ENCODE measurements at regions not wholly inside any gene's neighbourhood (a gene's known extent, or its start where the extent isn't known, plus 50 kb on each side); places are given as distances from the start of the nearest gene placed in this dataset.
A peak's percentile ranks its signal among the peaks of the same experiment; 100 is the strongest.
"Not testable (repeated sequence)": the region's sequence is repeated elsewhere in the genome, so short reads cannot be mapped to it uniquely, and the experiment has no call there.

GRCh38 chr3:106421426-106421825, 552.6 kb upstream of the CBLB start:
- DNase-seq = no peak

- no peak for DNase-seq
These were observed 553.1 kb upstream of the CBLB start for GRCh38 chr3:106421909-106422308.

GRCh38 chr3:106423321-106424225, 554.8 kb upstream of the CBLB start:
- no peak for DNase-seq

- DNase-seq = no peak
These were observed 556.2 kb upstream of the CBLB start for GRCh38 chr3:106425026-106425425.

GRCh38 chr3:106425916-106426315, 557.1 kb upstream of the CBLB start:
- DNase-seq = no peak

- DNase-seq = no peak
These were observed 559.8 kb upstream of the CBLB start for GRCh38 chr3:106428565-106428994.

GRCh38 chr3:106431721-106432120, 562.9 kb upstream of the CBLB start:
- no peak for DNase-seq

GRCh38 chr3:106435899-106436453, 567.2 kb upstream of the CBLB start:
- no peak for DNase-seq

- DNase-seq = no peak
These were observed 570.1 kb upstream of the CBLB start for GRCh38 chr3:106438887-106439286.

GRCh38 chr3:106440672-106441071, 571.9 kb upstream of the CBLB start:
- DNase-seq = no peak

- no peak for DNase-seq
These were observed 577.5 kb upstream of the CBLB start for GRCh38 chr3:106446271-106446670.

- DNase-seq = no peak
These were observed 579.0 kb upstream of the CBLB start for GRCh38 chr3:106447723-106448301.

GRCh38 chr3:106448372-106448966, 579.7 kb upstream of the CBLB start:
- not testable (repeated sequence) for DNase-seq

- no peak for DNase-seq
These were observed 583.3 kb upstream of the CBLB start for GRCh38 chr3:106452096-106452495.

- no peak for DNase-seq
These were observed 585.7 kb upstream of the CBLB start for GRCh38 chr3:106454497-106454896.

GRCh38 chr3:106457281-106458180, 588.7 kb upstream of the CBLB start:
- DNase-seq = peak; percentile 93

GRCh38 chr3:106458952-106459351, 590.1 kb upstream of the CBLB start:
- no peak for DNase-seq

- DNase-seq = peak; percentile 70
These were observed 598.1 kb upstream of the CBLB start for GRCh38 chr3:106466881-106467280.

- no peak for DNase-seq
These were observed 605.0 kb upstream of the CBLB start for GRCh38 chr3:106473576-106474475.

- DNase-seq = no peak
These were observed 613.6 kb upstream of the CBLB start for GRCh38 chr3:106482451-106482850.

- DNase-seq = no peak
These were observed 616.4 kb upstream of the CBLB start for GRCh38 chr3:106485217-106485616.

All from hematopoietic multipotent progenitor cell treated with erythropoietin and hydrocortisone succinate and interleukin-3 and kit ligand, for 4 days (in vitro differentiated cells).